CD4-positive, alpha-beta T cell treated with Interleukin-21 for 1 hour (primary cell): ENCODE measurements at regions not wholly inside any gene's neighbourhood (a gene's known extent, or its start where the extent isn't known, plus 50 kb on each side); places are given as distances from the start of the nearest gene placed in this dataset.

Source experiments
- DNase-seq: peaks from one replicate; pipeline ENCODE4 v3.0.0-alpha.2; 2020

GRCh38 chr16:85369741-85370528 lies 243.2 kb upstream of the GSE1 start:
- peak; percentile 22 for DNase-seq

- no peak for DNase-seq
These were observed 242.6 kb upstream of the GSE1 start for GRCh38 chr16:85370543-85370880.

GRCh38 chr16:85370881-85371651 lies 242.1 kb upstream of the GSE1 start:
- no peak for DNase-seq

GRCh38 chr16:85371948-85372347 lies 241.2 kb upstream of the GSE1 start:
- DNase-seq: no peak

- DNase-seq: no peak
These were observed 240.3 kb upstream of the GSE1 start for GRCh38 chr16:85372627-85373372.

- no peak for DNase-seq
These were observed 239.2 kb upstream of the GSE1 start for GRCh38 chr16:85373741-85374570.

- no peak for DNase-seq
These were observed 238.6 kb upstream of the GSE1 start for GRCh38 chr16:85374571-85374872.

GRCh38 chr16:85375282-85375681 lies 237.8 kb upstream of the GSE1 start:
- no peak for DNase-seq

GRCh38 chr16:85376292-85377095 lies 236.6 kb upstream of the GSE1 start:
- no peak for DNase-seq

- no peak for DNase-seq
These were observed 235.6 kb upstream of the GSE1 start for GRCh38 chr16:85377388-85378144.

GRCh38 chr16:85378145-85379040 lies 234.7 kb upstream of the GSE1 start:
- no peak for DNase-seq

GRCh38 chr16:85379041-85380001 lies 233.8 kb upstream of the GSE1 start:
- DNase-seq: no peak

- no peak for DNase-seq
These were observed 233.1 kb upstream of the GSE1 start for GRCh38 chr16:85380002-85380395.

- DNase-seq: no peak
These were observed 232.0 kb upstream of the GSE1 start for GRCh38 chr16:85380905-85381737.

- DNase-seq: no peak
These were observed 231.2 kb upstream of the GSE1 start for GRCh38 chr16:85381738-85382592.

- no peak for DNase-seq
These were observed 230.4 kb upstream of the GSE1 start for GRCh38 chr16:85382717-85383118.
